ENCODE measurements at regions not wholly inside any gene's neighbourhood (a gene's known extent, or its start where the extent isn't known, plus 50 kb on each side); places are given as distances from the start of the nearest gene placed in this dataset.
"Not testable (repeated sequence)": the region's sequence is repeated elsewhere in the genome, so short reads cannot be mapped to it uniquely, and the experiment has no call there.

GRCh38 chr14:104303705-104304425 is 165.5 kb downstream of the KIF26A start:
- FAIRE-seq = no peak
- no peak for DNase-seq (ENCODE audit: insufficient read length, low spot score)

DNA sequence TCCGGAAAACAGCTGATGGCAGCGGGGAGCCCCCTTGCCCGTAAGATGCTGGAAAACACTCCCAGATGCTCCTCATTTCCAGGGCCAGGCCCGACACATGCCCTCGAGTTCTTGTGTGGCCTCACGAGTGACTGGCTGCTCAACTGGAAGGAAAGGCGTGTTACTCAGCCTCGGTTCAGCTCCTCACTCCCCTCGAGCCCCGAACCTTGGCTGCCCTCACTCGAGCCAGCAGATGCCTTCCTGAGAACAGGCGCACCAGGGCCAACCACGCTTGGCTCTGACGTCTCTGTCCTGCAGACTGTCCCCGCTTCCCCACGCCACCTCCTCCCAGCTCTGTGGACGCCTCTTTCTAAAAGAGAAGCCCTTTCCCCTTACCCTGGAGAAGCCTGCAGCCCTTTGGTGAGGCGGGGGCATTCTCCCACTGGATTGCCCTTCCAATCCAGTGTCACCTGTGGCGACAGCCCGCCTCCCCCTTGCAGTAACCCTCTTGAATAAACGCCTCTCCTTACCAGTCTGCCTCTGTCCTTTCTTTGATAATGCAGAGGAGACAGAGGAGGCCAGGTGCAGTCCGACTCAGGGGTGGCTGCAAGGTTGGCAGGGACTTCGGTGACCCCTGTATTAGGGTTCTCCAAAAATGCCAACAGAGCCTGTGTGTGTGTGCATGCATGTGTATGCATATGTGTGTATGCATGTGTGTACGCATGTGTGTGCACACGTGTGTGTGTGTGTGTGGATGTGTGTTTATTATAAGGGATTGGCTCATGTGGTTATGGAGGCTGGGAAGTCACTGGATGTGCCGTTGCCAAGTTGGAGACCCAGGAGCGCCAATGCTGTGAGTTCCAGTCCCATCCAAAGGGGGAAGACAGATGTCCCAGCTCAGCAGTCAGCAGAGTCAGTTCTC is 166.3 kb downstream of the KIF26A start:
- no peak for FAIRE-seq
- DNase-seq (ENCODE audit: insufficient read length, low spot score) = no peak

DNA sequence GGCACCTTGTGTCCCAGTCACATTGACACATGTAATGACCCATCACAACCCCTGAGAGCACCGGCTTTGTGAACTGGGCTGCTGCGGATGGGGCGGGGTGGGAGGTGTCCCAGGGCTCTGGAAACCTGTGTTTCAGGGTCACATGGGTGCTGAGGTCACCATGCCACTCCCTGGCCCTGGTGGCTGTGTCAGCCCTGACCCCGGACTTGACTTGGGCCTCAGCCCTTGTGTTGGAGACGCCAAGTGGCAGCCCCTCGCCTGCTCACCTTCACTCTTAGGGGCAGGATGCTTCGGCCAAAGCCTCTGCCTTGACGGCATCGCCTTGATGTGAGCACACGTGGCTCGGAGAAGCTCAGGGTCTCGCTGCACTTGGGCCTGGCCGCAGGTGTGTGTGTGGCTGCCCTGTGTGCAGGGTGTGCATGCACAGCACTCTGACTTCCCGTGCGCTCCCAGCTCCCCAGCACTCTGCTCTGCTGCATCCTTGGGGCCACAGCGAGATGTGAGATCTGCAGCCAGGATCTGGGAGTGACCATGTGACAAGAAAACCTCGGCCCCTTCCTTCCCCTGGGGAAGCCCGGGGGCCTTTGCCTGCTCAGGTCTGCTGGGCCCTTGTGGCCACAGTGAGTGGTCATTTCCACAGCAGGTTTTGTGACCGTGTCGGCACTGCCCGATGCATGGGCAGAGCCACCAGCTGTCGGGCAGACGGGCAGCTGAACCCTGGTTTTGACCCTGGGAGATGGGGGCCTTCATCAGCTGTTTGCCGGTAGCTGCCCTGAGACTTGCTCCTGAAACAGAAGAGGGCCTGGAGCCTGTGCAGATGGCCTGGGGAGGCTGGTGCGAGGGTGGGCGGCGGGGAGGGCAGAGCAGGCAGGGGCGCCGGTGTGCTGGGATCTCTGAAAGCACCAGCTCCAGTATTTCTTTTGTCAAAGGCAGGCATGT is 167.4 kb downstream of the KIF26A start:
- FAIRE-seq (no peak), DNase-seq (ENCODE audit: insufficient read length, low spot score) (no peak)

GRCh38 chr14:104306450-104307040 is 168.2 kb downstream of the KIF26A start:
- FAIRE-seq = no peak

GRCh38 chr14:104307246-104307626 is 168.8 kb downstream of the KIF26A start:
- DNase-seq (ENCODE audit: insufficient read length, low spot score) = no peak
- FAIRE-seq = no peak

More at GRCh38 chr14:104306450-104307040, 168.2 kb downstream of the KIF26A start:
- DNase-seq (ENCODE audit: insufficient read length, low spot score) = no peak

DNA sequence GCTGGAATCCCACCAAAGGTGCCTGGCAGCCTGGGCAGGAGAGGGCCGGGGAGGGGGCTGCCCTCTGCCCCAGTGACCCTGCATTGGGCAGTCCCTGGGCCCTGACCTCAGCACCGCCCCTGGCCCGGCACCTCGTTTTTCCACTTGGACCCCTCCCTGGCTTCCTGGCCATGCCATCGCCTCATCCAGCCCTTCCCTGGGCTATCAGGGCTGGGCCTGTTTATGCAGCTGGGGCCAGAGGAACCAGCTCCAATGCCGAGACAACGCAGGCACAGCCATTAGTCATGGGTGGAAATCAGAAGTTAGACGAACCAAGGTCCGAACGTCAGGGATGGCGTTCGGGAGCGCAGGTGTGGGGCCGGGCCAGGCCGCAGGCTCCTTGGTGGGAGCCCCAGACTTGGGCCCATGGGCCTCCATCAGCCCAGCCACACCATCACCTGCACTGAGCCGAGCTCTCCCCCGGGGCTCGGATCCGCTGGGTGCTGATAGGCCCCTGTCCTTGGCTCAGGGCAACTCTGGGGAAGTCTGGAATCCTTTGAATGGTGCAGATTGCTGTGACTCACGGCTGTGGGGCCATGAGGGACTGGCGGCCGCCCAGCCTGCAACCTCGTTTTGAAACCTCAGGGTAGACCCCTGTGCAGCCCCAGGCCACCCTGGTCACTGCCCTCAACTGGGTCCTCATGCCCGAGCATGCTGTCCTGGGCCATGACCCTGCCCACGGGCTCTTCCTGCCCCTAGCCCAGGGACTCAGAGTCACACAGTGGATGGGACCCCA is 169.4 kb downstream of the KIF26A start:
- DNase-seq (ENCODE audit: insufficient read length, low spot score) = no peak
- no peak for FAIRE-seq

GRCh38 chr14:104308534-104308933 is 170.1 kb downstream of the KIF26A start:
- DNase-seq (ENCODE audit: insufficient read length, low spot score); FAIRE-seq: not testable (repeated sequence)

DNA sequence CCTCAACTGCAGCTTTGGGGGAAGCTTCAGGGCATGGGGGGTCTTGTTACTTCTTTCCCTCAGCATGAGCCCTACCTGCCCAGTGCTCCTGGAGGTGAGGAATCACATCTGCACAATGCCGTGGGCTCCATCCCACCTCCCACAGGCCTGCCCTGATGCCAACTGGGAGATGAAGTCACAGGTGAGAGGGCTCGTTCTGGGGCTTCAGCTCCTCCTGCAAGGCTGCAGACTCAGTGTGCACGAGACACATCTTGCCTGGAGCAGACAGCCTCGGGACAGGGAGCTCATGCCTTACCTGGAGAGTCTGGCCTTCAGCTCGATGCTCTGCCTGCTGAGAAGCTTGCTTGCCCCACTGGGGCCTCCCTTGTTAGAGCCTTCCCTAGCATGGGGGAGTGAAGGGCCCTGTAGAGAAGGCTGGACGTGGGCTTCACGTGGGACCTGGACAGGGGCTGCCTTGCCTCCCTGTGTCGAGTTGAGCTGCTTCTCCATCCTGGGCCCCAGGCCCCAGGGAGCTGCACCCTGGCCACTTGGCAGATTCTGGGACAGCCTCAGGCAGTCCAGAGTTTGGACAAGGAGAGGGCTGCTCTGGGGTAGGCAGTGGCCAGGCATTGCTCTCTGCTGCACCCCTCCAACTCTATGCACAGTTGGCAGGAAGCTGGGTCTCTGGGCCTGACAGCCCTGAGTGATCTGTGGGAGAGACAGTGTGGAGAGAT is 171.4 kb downstream of the KIF26A start:
- DNase-seq (ENCODE audit: insufficient read length, low spot score) (no peak), FAIRE-seq (no peak)

DNA sequence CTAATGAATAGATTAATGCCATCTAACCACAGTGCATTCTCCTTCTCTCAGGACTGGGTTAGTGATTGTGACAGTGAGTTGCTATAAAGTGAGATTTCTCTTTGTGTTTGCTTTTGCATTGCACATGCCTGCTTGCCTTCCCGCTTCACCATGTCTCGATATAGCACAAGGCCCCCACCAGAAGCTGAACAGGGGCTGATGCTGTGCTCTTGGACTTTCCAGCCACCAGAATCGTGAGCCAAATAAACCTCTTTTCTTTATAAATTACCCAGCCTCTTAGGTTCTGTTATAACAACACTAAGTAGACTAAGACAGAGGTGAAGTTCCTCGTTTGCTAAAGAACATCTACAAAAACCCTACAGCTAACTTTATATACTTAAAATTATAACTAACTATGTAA is 173.0 kb downstream of the KIF26A start:
- DNase-seq (ENCODE audit: insufficient read length, low spot score) (no peak), FAIRE-seq (no peak)

GRCh38 chr14:104313674-104314073 is 175.3 kb downstream of the KIF26A start:
- FAIRE-seq = no peak
- no peak for DNase-seq (ENCODE audit: insufficient read length, low spot score)

DNA sequence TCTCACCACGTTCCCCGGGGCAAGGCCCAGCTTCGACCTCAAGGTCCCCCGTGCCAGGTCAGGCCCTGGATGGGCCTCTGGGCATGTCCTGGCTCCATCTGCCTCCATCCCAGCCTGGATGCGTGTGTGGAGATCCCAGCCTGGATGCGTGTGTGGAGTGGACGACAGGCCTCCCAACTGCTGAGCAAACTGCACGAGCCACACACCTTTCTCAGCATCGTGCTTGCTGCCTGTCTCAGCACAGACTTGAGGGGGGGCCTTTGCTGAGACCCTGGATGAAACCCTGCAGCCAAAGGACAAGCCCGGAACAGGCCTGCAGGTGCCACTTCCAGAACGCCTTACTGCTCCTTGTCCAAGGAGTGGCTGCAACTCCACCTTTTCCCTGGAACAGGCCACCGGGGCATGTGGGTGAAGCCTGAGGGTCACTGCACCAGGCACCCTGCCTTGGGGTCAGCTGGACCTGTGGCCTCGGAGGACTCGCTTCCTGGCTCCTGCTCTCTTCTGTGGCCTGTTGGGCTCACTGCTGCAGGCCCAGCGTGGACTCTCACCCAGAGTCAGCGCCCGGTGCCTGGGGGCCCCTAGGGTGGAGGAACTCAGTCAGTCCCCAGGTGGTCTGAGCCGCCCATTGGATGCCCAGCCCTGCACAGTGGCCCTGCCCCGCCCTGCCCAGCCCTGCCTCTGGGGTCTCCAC is 176.0 kb downstream of the KIF26A start:
- DNase-seq (ENCODE audit: insufficient read length, low spot score) (no peak), FAIRE-seq (no peak)

DNA sequence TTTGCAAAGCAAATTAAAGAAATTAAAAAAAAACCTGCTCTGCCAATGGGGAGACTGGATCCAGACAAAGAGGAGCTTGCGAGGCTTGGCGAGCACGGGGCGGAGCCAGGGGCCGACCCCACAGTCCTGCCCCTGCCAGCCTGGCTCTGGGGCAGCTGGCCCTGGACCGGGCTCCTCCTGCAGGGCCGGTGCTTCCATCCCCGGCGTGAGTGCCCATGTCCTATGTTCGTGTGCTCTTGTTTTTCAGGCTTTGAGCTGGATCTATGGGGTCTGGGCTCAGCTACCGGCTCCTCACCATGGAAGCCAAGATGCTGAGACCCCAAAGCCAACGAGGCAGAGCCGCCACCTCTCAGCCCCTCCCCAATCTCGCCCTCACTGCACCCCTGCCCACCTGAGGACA is 176.8 kb downstream of the KIF26A start:
- FAIRE-seq (no peak), DNase-seq (ENCODE audit: insufficient read length, low spot score) (no peak)

- no peak for FAIRE-seq
- DNase-seq (ENCODE audit: insufficient read length, low spot score) = no peak
Observed at GRCh38 chr14:104315625-104316024, 177.2 kb downstream of the KIF26A start.

- DNase-seq (ENCODE audit: insufficient read length, low spot score) = no peak
- no peak for FAIRE-seq
Observed at GRCh38 chr14:104316121-104316722, 177.8 kb downstream of the KIF26A start.

GRCh38 chr14:104316723-104317491 is 178.5 kb downstream of the KIF26A start:
- no peak for DNase-seq (ENCODE audit: insufficient read length, low spot score)
- FAIRE-seq = no peak

DNA sequence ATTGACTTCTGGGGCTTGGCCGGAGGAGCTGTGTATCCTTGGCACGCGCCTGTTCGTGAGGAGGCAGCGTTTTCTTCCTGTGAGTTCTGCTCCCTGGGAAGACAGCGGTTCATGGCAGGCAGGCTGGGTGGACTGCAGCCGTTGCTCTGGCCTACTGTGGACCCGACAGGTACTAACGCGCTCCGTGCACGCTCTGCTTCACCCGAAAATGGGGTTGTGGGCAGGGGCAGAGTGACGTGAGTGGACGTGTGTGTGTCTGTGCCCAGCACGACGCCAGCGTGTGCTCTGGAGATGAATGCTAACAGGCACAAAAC is 179.1 kb downstream of the KIF26A start:
- FAIRE-seq (no peak), DNase-seq (ENCODE audit: insufficient read length, low spot score) (no peak)

DNA sequence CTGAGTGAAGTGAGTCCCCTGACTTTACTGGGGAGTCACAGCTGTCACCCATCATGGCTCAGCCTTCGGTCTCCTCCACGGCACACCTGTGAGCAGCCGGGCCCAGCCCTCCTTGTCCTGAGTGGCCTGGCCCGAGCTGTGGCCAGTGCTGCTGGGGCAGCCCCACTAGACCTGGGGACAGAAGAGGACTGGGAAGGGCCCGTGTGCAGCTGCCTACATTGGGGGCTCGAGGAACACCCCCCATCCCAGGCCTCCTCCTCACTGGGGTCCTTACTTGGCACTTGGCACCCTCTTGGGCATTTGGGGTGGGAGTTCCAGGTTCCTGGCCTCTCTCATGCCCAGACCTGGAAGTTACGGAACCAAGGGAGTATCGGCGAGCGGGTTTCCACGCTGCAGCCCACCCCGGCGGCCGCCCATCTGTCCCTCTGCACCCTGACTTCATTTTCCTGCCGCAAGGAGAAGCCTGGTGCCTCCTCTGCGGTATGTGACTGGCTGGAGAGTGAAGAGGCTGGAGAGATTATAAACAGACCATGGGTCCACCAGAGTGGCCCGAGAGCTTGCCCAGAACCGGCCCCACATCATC is 179.7 kb downstream of the KIF26A start:
- DNase-seq (ENCODE audit: insufficient read length, low spot score) (no peak), FAIRE-seq (no peak)
